IPS-11a (cell line): ENCODE measurements at regions not wholly inside any gene's neighbourhood (a gene's known extent, or its start where the extent isn't known, plus 50 kb on each side); places are given as distances from the start of the nearest gene placed in this dataset.

ENCODE experiments used
- H3K4me3 ChIP-seq: one replicate; pipeline ENCODE4 v1.5.1; 2013; ENCODE audit warnings: low read depth, low read length, control low read depth

GRCh38 chr2:41806286-41806685 lies 241.5 kb upstream of the PKDCC start:
- H3K4me3 ChIP-seq: no peak overlapping the region

- no peak overlapping the region for H3K4me3 ChIP-seq
Measured at GRCh38 chr2:41821167-41821566, 226.7 kb upstream of the PKDCC start.

- no peak overlapping the region for H3K4me3 ChIP-seq
Measured at GRCh38 chr2:41826921-41827320, 220.9 kb upstream of the PKDCC start.

GRCh38 chr2:41827354-41827971 lies 220.4 kb upstream of the PKDCC start:
- no peak overlapping the region for H3K4me3 ChIP-seq

- H3K4me3 ChIP-seq: no peak overlapping the region
Measured at GRCh38 chr2:41828052-41828643, 219.7 kb upstream of the PKDCC start.

GRCh38 chr2:41829052-41829451 lies 218.8 kb upstream of the PKDCC start:
- no peak overlapping the region for H3K4me3 ChIP-seq

GRCh38 chr2:41830600-41830999 lies 217.2 kb upstream of the PKDCC start:
- no peak overlapping the region for H3K4me3 ChIP-seq

- no peak overlapping the region for H3K4me3 ChIP-seq
Measured at GRCh38 chr2:41832218-41832617, 215.6 kb upstream of the PKDCC start.

GRCh38 chr2:41835401-41835800 lies 212.4 kb upstream of the PKDCC start:
- H3K4me3 ChIP-seq: no peak overlapping the region

- no peak overlapping the region for H3K4me3 ChIP-seq
Measured at GRCh38 chr2:41836948-41837347, 210.9 kb upstream of the PKDCC start.

- no peak overlapping the region for H3K4me3 ChIP-seq
Measured at GRCh38 chr2:41837610-41838009, 210.2 kb upstream of the PKDCC start.

GRCh38 chr2:41840702-41841551 lies 206.9 kb upstream of the PKDCC start:
- H3K4me3 ChIP-seq: peak overlapping the region; percentile 82

- H3K4me3 ChIP-seq: no peak overlapping the region
Measured at GRCh38 chr2:41846962-41847361, 200.9 kb upstream of the PKDCC start.

- no peak overlapping the region for H3K4me3 ChIP-seq
Measured at GRCh38 chr2:41847744-41848441, 199.9 kb upstream of the PKDCC start.

GRCh38 chr2:41851554-41851953 lies 196.3 kb upstream of the PKDCC start:
- no peak overlapping the region for H3K4me3 ChIP-seq

- H3K4me3 ChIP-seq: no peak overlapping the region
Measured at GRCh38 chr2:41853427-41854191, 194.2 kb upstream of the PKDCC start.

GRCh38 chr2:41854227-41854626 lies 193.6 kb upstream of the PKDCC start:
- H3K4me3 ChIP-seq: no peak overlapping the region

- no peak overlapping the region for H3K4me3 ChIP-seq
Measured at GRCh38 chr2:41856946-41857345, 190.9 kb upstream of the PKDCC start.

GRCh38 chr2:41859615-41860514 lies 188.0 kb upstream of the PKDCC start:
- no peak overlapping the region for H3K4me3 ChIP-seq

- no peak overlapping the region for H3K4me3 ChIP-seq
Measured at GRCh38 chr2:41863062-41863461, 184.8 kb upstream of the PKDCC start.
